Uterus (tissue), 2 donors: ENCODE measurements at regions not wholly inside any gene's neighbourhood (a gene's known extent, or its start where the extent isn't known, plus 50 kb on each side); places are given as distances from the start of the nearest gene placed in this dataset.

Source experiments
- CTCF ChIP-seq, 4 experiments: fragments of 200-600 bp in 2 of 4; fragments of 450-650 bp in 2 of 4; sonication (generic) in 2 of 4; IDR thresholded peaks; one replicate each; pipeline ENCODE4 v1.5.1; 2016 to 2019; ENCODE audit warnings: antibody characterized with exemption in 4 of 4, mild to moderate bottlenecking in 2 of 4, moderate library complexity in 1 of 4
- POLR2A ChIP-seq, 2 donors: fragments of 450-650 bp; IDR thresholded peaks; one replicate each; pipeline ENCODE4 v1.6.1; 2016; ENCODE audit warnings: antibody characterized with exemption in 2 of 2, mild to moderate bottlenecking in 1 of 2, moderate library complexity in 1 of 2

GRCh38 chr1:14082331-14082730 is 382.3 kb downstream of the PRDM2 start:
- TF ChIP-seq CTCF (IDR thresholded peaks at IDR 0.05) (no peak), POLR2A (IDR thresholded peaks at IDR 0.05) (no peak)
